RPMI7951 (cell line): ENCODE measurements at regions not wholly inside any gene's neighbourhood (a gene's known extent, or its start where the extent isn't known, plus 50 kb on each side); places are given as distances from the start of the nearest gene placed in this dataset.

Source experiments
- DNase-seq: peaks from one replicate; pipeline ENCODE4 v3.0.0-alpha.2; 2012; ENCODE audit warnings: low read depth

- DNase-seq, result no peak
Observed at GRCh38 chr18:34594266-34594665, 115.8 kb upstream of the DTNA start.

GRCh38 chr18:34595690-34596089 is 114.4 kb upstream of the DTNA start:
- DNase-seq, result peak; percentile 2

- no peak for DNase-seq
Observed at GRCh38 chr18:34598120-34598635, 111.9 kb upstream of the DTNA start.

- no peak for DNase-seq
Observed at GRCh38 chr18:34600158-34600557, 109.9 kb upstream of the DTNA start.

GRCh38 chr18:34600874-34601656 is 109.0 kb upstream of the DTNA start:
- DNase-seq, result no peak

GRCh38 chr18:34604591-34604990 is 105.5 kb upstream of the DTNA start:
- no peak for DNase-seq

- DNase-seq, result no peak
Observed at GRCh38 chr18:34606851-34607250, 103.2 kb upstream of the DTNA start.

- no peak for DNase-seq
Observed at GRCh38 chr18:34608064-34608463, 102.0 kb upstream of the DTNA start.

GRCh38 chr18:34609986-34610648 is 100.0 kb upstream of the DTNA start:
- no peak for DNase-seq

GRCh38 chr18:34611904-34612303 is 98.2 kb upstream of the DTNA start:
- DNase-seq, result no peak

GRCh38 chr18:34620258-34620861 is 89.7 kb upstream of the DTNA start:
- no peak for DNase-seq

- DNase-seq, result no peak
Observed at GRCh38 chr18:34623557-34623956, 86.5 kb upstream of the DTNA start.

- DNase-seq, result no peak
Observed at GRCh38 chr18:34624551-34624950, 85.5 kb upstream of the DTNA start.

- DNase-seq, result no peak
Observed at GRCh38 chr18:34626404-34627136, 83.5 kb upstream of the DTNA start.

GRCh38 chr18:34627137-34627920 is 82.8 kb upstream of the DTNA start:
- no peak for DNase-seq

GRCh38 chr18:34631093-34631966 is 78.8 kb upstream of the DTNA start:
- DNase-seq, result no peak

GRCh38 chr18:34632321-34632720 is 77.8 kb upstream of the DTNA start:
- no peak for DNase-seq

GRCh38 chr18:34633368-34633767 is 76.7 kb upstream of the DTNA start:
- no peak for DNase-seq

GRCh38 chr18:34637094-34637801 is 72.8 kb upstream of the DTNA start:
- DNase-seq, result no peak

GRCh38 chr18:34639687-34640086 is 70.4 kb upstream of the DTNA start:
- DNase-seq, result no peak
